PC-9 (cell line): ENCODE measurements at regions not wholly inside any gene's neighbourhood (a gene's known extent, or its start where the extent isn't known, plus 50 kb on each side); places are given as distances from the start of the nearest gene placed in this dataset.

Experiments used
- CTCF ChIP-seq: fragments of 200-600 bp; sonication (generic); conservative IDR thresholded peaks from 2 replicates; pipeline ENCODE4 v1.6.1; 2017; ENCODE audit warnings: mixed run types, antibody characterized with exemption, mild to moderate bottlenecking, moderate library complexity
- EZH2 ChIP-seq: fragments of 200-600 bp; sonication (generic); IDR thresholded peaks from 2 replicates; pipeline ENCODE4 v1.8.0; 2017; ENCODE audit warnings: antibody characterized with exemption, low read depth

- no peak for TF ChIP-seq CTCF
- TF ChIP-seq EZH2, result no peak
These were observed 549.9 kb downstream of the CBLN2 start for GRCh38 chr18:71994273-71994672.
